CD14-positive monocyte (primary cell): ENCODE measurements at regions not wholly inside any gene's neighbourhood (a gene's known extent, or its start where the extent isn't known, plus 50 kb on each side); places are given as distances from the start of the nearest gene placed in this dataset.

Experiments used
- DNase-seq, 3 donors: peaks; one replicate each; pipeline ENCODE4 v3.0.0-alpha.2; 2011 to 2022
- H2AFZ ChIP-seq: 2 replicates; pipeline ENCODE4 v1.6.0; 2012; ENCODE audit warnings: mild to moderate bottlenecking, low read depth, low read length, inconsistent platforms; ENCODE audit not compliant: insufficient read depth, poor library complexity, severe bottlenecking
- H3K27ac ChIP-seq, 2 donors: 1 replicate in 1 of 2; 2 replicates in 1 of 2; pipeline ENCODE4 v1.5.1; 2012 to 2013; ENCODE audit warnings: low read length in 2 of 2, control low read depth in 1 of 2, inconsistent platforms in 1 of 2, low read depth in 1 of 2, mild to moderate bottlenecking in 1 of 2
- H3K27me3 ChIP-seq, 2 donors: one replicate each; pipeline versions ENCODE4 v1.6.0 to v1.6.1; 2011 to 2013; ENCODE audit warnings: low read length in 2 of 2; ENCODE audit not compliant: control insufficient read depth in 2 of 2, insufficient read depth in 2 of 2
- H3K36me3 ChIP-seq, 2 donors: replicated peaks in 1 of 2; 1 replicate in 1 of 2; 2 replicates in 1 of 2; pipeline versions ENCODE4 v1.5.1 to v1.6.1; 2012 to 2013; ENCODE audit warnings: low read length in 2 of 2, control low read depth in 1 of 2, inconsistent platforms in 1 of 2, mild to moderate bottlenecking in 1 of 2; ENCODE audit not compliant: insufficient read depth in 2 of 2, control insufficient read depth in 1 of 2
- H3K4me1 ChIP-seq, 2 donors: 1 replicate in 1 of 2; 2 replicates in 1 of 2; pipeline versions ENCODE4 v1.5.1 to v1.6.1; 2012 to 2013; ENCODE audit warnings: low read length in 2 of 2, control low read depth in 1 of 2, inconsistent platforms in 1 of 2, mild to moderate bottlenecking in 1 of 2, moderate library complexity in 1 of 2; ENCODE audit not compliant: insufficient read depth in 2 of 2, control insufficient read depth in 1 of 2
- H3K4me2 ChIP-seq: replicated peaks from 2 replicates; pipeline ENCODE3; 2012; ENCODE audit warnings: low read length, moderate library complexity, mild to moderate bottlenecking; ENCODE audit not compliant: poor library complexity, severe bottlenecking; ENCODE audit errors: extremely low read depth
- H3K4me3 ChIP-seq, 3 experiments: fragments of 200-600 bp in 1 of 3; sonication (generic) in 1 of 3; replicated peaks in 1 of 3; 1 replicate in 2 of 3; 2 replicates in 1 of 3; pipeline ENCODE4 v1.5.1; 2011 to 2013; ENCODE audit warnings: low read length in 3 of 3, mild to moderate bottlenecking in 3 of 3, control low read depth in 2 of 3, low read depth in 2 of 3, inconsistent platforms in 1 of 3, moderate library complexity in 1 of 3
- H3K79me2 ChIP-seq: 2 replicates; pipeline ENCODE4 v1.6.0; 2012; ENCODE audit warnings: mild to moderate bottlenecking, control low read depth, inconsistent platforms, low read length, moderate library complexity; ENCODE audit not compliant: insufficient read depth
- H3K9ac ChIP-seq: 2 replicates; pipeline ENCODE4 v1.6.0; 2017; ENCODE audit warnings: low read length, mild to moderate bottlenecking; ENCODE audit not compliant: insufficient read depth, poor library complexity, severe bottlenecking
- H3K9me3 ChIP-seq, 2 donors: replicated peaks in 1 of 2; 1 replicate in 1 of 2; 2 replicates in 1 of 2; pipeline versions ENCODE4 v1.5.1 to v1.6.1; 2012 to 2013; ENCODE audit warnings: low read length in 2 of 2, control low read depth in 1 of 2; ENCODE audit not compliant: control insufficient read depth in 1 of 2, insufficient read depth in 1 of 2
- H4K20me1 ChIP-seq: 2 replicates; pipeline ENCODE4 v1.6.0; 2012; ENCODE audit warnings: mild to moderate bottlenecking, low read length, control low read depth, moderate library complexity; ENCODE audit not compliant: insufficient read depth
- H3K27ac Mint-ChIP-seq, 7 donors: one replicate each; pipeline ENCODE4 v1.8.0; 2020; ENCODE audit warnings: mild to moderate bottlenecking in 7 of 7, mixed read lengths in 7 of 7, moderate library complexity in 6 of 7, inconsistent platforms in 2 of 7
- H3K27me3 Mint-ChIP-seq, 3 donors: one replicate each; pipeline ENCODE4 v1.8.0; 2021 to 2022; ENCODE audit warnings: low read depth in 3 of 3, mild to moderate bottlenecking in 3 of 3, mixed read lengths in 3 of 3, moderate library complexity in 3 of 3, inconsistent platforms in 1 of 3
- H3K36me3 Mint-ChIP-seq, 2 donors: one replicate each; pipeline ENCODE4 v1.8.0; 2020; ENCODE audit warnings: mixed read lengths in 2 of 2, inconsistent platforms in 1 of 2, mild to moderate bottlenecking in 1 of 2
- H3K4me1 Mint-ChIP-seq: one replicate; pipeline ENCODE4 v1.8.0; 2020; ENCODE audit warnings: mild to moderate bottlenecking, mixed read lengths
- H3K4me3 Mint-ChIP-seq, 2 donors: one replicate each; pipeline ENCODE4 v1.8.0; 2020; ENCODE audit warnings: mild to moderate bottlenecking in 2 of 2, mixed read lengths in 2 of 2, moderate library complexity in 1 of 2
- H3K9me3 Mint-ChIP-seq, 7 donors: one replicate each; pipeline ENCODE4 v1.8.0; 2020 to 2022; ENCODE audit warnings: mixed read lengths in 7 of 7, mild to moderate bottlenecking in 6 of 7, moderate library complexity in 6 of 7, inconsistent platforms in 2 of 7
- CTCF ChIP-seq: fragments of 200-600 bp; IDR thresholded peaks from one replicate; pipeline ENCODE4 v1.8.0; 2022; ENCODE audit warnings: antibody characterized with exemption, mild to moderate bottlenecking
- WGBS: methylation state at CpG from one replicate; pipeline ENCODE4 v1.1.5; 2013; ENCODE audit warnings: missing lambda C conversion rate; ENCODE audit not compliant: insufficient coverage; 5-methylcytosine and 5-hydroxymethylcytosine counted together
- intact Hi-C, 2 donors: fragments of 100-400 bp; cut with micrococcal nuclease; formaldehyde crosslinking; loops; one replicate each; pipeline versions ENCODE4 v1.15.0 to v1.15.1; 2023

GRCh38 chr9:2386566-2386965 is 235.0 kb upstream of the VLDLR start:
- Mint-ChIP-seq H3K4me1 (no peaks in the 10 kb centered on the region), H3K36me3 (no peaks in the 10 kb centered on the region), H3K27ac (no peak overlapping the region), H3K27me3 (peaks cover 2 to 5% (median 2%) of the 10 kb centered on the region in 3 donors), H3K9me3 (peaks cover 2 to 6% (median 3%) of the 10 kb centered on the region in 7 donors), H3K4me3 (no peak overlapping the region)
- Histone ChIP-seq H3K79me2 (no peaks in the 10 kb centered on the region), H3K27ac (no peak overlapping the region), H3K9ac (no peak overlapping the region), H4K20me1 (no peaks in the 10 kb centered on the region), H2AFZ (no peak overlapping the region), H3K4me1 (no peaks in the 10 kb centered on the region), H3K27me3 (peaks cover 0 to 2% of the 10 kb centered on the region in 2 donors), H3K9me3 (no peaks in the 10 kb centered on the region), H3K4me3 (no peak overlapping the region), H3K4me2 (no peak overlapping the region), H3K36me3 (no peaks in the 10 kb centered on the region)
- TF ChIP-seq CTCF: no peak
- intact Hi-C loops: no loop called here
- no peak for DNase-seq

- Histone ChIP-seq H3K27ac (no peak overlapping the region), H3K27me3 (peaks cover 0 to 2% of the 10 kb centered on the region in 2 donors), H3K9ac (no peak overlapping the region), H3K4me1 (no peaks in the 10 kb centered on the region), H3K36me3 (no peaks in the 10 kb centered on the region), H2AFZ (no peak overlapping the region), H3K9me3 (no peaks in the 10 kb centered on the region), H3K4me2 (no peak overlapping the region), H3K79me2 (no peaks in the 10 kb centered on the region), H4K20me1 (no peaks in the 10 kb centered on the region), H3K4me3 (no peak overlapping the region)
- H3K4me3 Mint-ChIP-seq: no peak overlapping the region
- no peak for TF ChIP-seq CTCF
- DNase-seq: no peak
- H3K9me3 Mint-ChIP-seq: peaks cover 2 to 6% (median 3%) of the 10 kb centered on the region in 7 donors
- intact Hi-C loops: no loop called here
- no CpG with 5 or more reads among the region's 4 CpGs for WGBS
- no peaks in the 10 kb centered on the region for H3K4me1 Mint-ChIP-seq
- peaks cover 2 to 5% (median 4%) of the 10 kb centered on the region in 3 donors for H3K27me3 Mint-ChIP-seq
- H3K36me3 Mint-ChIP-seq: no peaks in the 10 kb centered on the region
- H3K27ac Mint-ChIP-seq: no peak overlapping the region
Measured at GRCh38 chr9:2387166-2387565, 234.4 kb upstream of the VLDLR start.
